ENCODE measurements at regions not wholly inside any gene's neighbourhood (a gene's known extent, or its start where the extent isn't known, plus 50 kb on each side); places are given as distances from the start of the nearest gene placed in this dataset.

DNA sequence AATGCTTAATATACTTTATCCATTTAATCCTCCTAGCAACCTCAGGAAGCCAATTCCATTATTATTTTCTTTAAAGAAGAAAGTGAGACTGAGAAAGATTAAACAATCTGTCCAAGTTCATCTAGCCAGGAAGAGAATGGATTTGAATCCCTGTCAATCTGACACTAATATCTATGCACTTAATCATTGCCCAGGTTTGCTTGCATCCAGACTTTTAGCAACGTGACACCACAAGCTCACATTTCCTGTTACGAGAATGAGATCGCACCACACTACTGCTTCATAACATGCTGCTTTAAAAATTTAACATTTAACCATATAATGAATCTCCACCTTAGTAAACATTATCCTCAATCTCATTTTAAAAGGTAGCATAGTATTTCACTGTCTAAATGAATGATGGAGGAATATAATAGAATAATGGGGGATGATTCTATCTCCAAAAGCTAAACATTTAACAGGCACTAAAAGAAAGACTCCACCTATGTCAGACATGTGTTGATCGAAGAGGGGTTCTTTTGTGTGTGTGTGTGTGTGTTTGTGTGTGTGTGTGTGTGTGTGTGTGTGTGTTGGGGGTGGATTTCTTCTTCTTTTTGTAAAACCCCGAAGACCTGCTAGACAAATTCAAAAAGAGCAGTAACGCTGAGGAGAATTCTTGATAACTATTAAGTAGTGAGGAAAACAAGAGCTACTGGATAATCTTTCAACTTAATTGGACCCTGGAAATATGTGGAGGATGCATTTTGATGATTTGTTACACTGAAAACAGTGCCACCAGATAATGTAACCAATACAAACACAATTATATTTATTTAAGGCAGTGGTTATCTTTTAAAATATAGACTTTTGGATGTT, 138.7 kb upstream of the NR3C1 start:
- H3K36me3 ChIP-seq (ENCODE audit: control insufficient read depth in 2 of 4, insufficient read depth in 4 of 4, low read length in 3 of 4) = no peaks in the 10 kb centered on the region
- TF ChIP-seq RNF2 (IDR thresholded peaks at IDR 0.05; ENCODE audit: borderline replicate concordance, low read depth, low read length, missing control alignments, poor library complexity, severe bottlenecking) (no peak), EZH2 (IDR thresholded peaks at IDR 0.05; ENCODE audit: low read depth, low read length, severe bottlenecking) (no peak), HDAC6 (IDR thresholded peaks at IDR 0.05; ENCODE audit: low read depth, low read length) (no peak), RBBP5 (IDR thresholded peaks at IDR 0.05; ENCODE audit: borderline replicate concordance, low read depth, low read length) (no peak), CBX5 (IDR thresholded peaks at IDR 0.05; ENCODE audit: low read depth, low read length) (no peak), SIN3A (conservative IDR thresholded peaks at IDR 0.05 in 1 of 2, IDR thresholded peaks at IDR 0.05 in 1 of 2; ENCODE audit: low read depth in 1 of 2, low read length in 2 of 2) (no peak), TEAD4 (IDR thresholded peaks at IDR 0.05; ENCODE audit: low read depth, low read length) (no peak), KDM5A (IDR thresholded peaks at IDR 0.05; ENCODE audit: low read length) (no peak), SIX5 (IDR thresholded peaks at IDR 0.05; ENCODE audit: low read depth, low read length) (no peak), TBP (IDR thresholded peaks at IDR 0.05; ENCODE audit: low read depth, low read length) (no peak), POLR2AphosphoS5 (IDR thresholded peaks at IDR 0.05; ENCODE audit: low read depth, low read length) (no peak)
- TF ChIP-seq, protein P1, sequence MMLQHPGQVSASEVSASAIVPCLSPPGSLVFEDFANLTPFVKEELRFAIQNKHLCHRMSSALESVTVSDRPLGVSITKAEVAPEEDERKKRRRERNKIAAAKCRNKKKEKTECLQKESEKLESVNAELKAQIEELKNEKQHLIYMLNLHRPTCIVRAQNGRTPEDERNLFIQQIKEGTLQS (IDR thresholded peaks at IDR 0.05; ENCODE audit: insufficient read depth, low read depth, low read length) = no peak
- POLR2A ChIA-PET (ENCODE audit: partially characterized antibody) = no interaction called here
- no peak overlapping the region for H2BK15ac ChIP-seq (ENCODE audit: low read length)
- no peaks in the 10 kb centered on the region for H3K79me1 ChIP-seq (ENCODE audit: low read depth, low read length)
- no peak overlapping the region for H3K4ac ChIP-seq (replicated peaks; ENCODE audit: insufficient read length, low read depth, low read length)
- peaks cover 0 to 3% of the 10 kb centered on the region in 2 experiments; a peak in 1 of 4 replicates for H3K9me3 ChIP-seq (ENCODE audit: insufficient read depth in 2 of 2, low read depth in 1 of 2, low read length in 1 of 2)
- H3K79me2 ChIP-seq (ENCODE audit: control insufficient read depth in 1 of 2, insufficient read depth in 2 of 2, low read length in 2 of 2) = no peaks in the 10 kb centered on the region
- no peaks in the 10 kb centered on the region; a peak in 1 of 7 replicates for H3K4me1 ChIP-seq (replicated peaks in 1 of 4; ENCODE audit: control insufficient read depth in 3 of 4, insufficient read depth in 4 of 4, low read length in 3 of 4)
- CTCF ChIA-PET (ENCODE audit: partially characterized antibody) = interaction anchor here (0.6 to 1.2 kb wide), 3 partner anchors 21 to 139 kb away, joined by 3 read pairs; no protein-coding TSS in a partner anchor
- H2BK20ac ChIP-seq (ENCODE audit: low read length) = no peak overlapping the region
- H2BK5ac ChIP-seq (ENCODE audit: low read depth, low read length) = no peak overlapping the region
- no peaks in the 10 kb centered on the region for H3K27me3 ChIP-seq (replicated peaks in 1 of 4; ENCODE audit: control insufficient read depth in 3 of 4, extremely low read depth in 1 of 4, insufficient read depth in 3 of 4, low read length in 3 of 4)
- no peak overlapping the region for H3K18ac ChIP-seq (ENCODE audit: extremely low read depth, low read length)
- 87% methylated on average over 6 of the region's 6 CpGs; no CpG with 5 or more reads in 1 of the 2 experiments for WGBS, 2 experiments (ENCODE audit: extremely low coverage in 1 of 2, insufficient coverage in 1 of 2, insufficient read length in 1 of 2, insufficient replicate concordance in 2 of 2, low coverage in 1 of 2, low lambda C conversion rate in 2 of 2, missing lambda C conversion rate in 1 of 2)
- FAIRE-seq (no peak), DNase-seq (ENCODE audit: low read depth in 1 of 2, low spot score in 2 of 2) (no peak)
- no peaks in the 10 kb centered on the region for H3K23me2 ChIP-seq (ENCODE audit: low read depth, low read length)
- no peak overlapping the region for H3K9ac ChIP-seq (replicated peaks in 1 of 4; ENCODE audit: extremely low read depth in 1 of 4, low read depth in 3 of 4, low read length in 3 of 4)
- no peak overlapping the region for H3K14ac ChIP-seq (ENCODE audit: insufficient read length)
- H2AK5ac ChIP-seq (ENCODE audit: low read depth, low read length) = no peak overlapping the region
- H3K23ac ChIP-seq (ENCODE audit: insufficient read length) = no peak overlapping the region
- no peak overlapping the region for H4K91ac ChIP-seq (replicated peaks; ENCODE audit: insufficient read length, low read length)
- no peak overlapping the region for H4K8ac ChIP-seq (ENCODE audit: extremely low read depth, insufficient read depth, low read length)
- H3K4me3 ChIP-seq (ENCODE audit: extremely low read depth in 1 of 4, insufficient read depth in 2 of 4, low read depth in 3 of 4, low read length in 4 of 4) = no peak overlapping the region
- no peak overlapping the region for H2BK120ac ChIP-seq (replicated peaks; ENCODE audit: low read depth, low read length)
- no peak overlapping the region for H3K4me2 ChIP-seq (ENCODE audit: insufficient read depth in 1 of 2, low read depth in 2 of 2, low read length in 2 of 2)
- H4K20me1 ChIP-seq (replicated peaks in 1 of 2; ENCODE audit: control insufficient read depth in 1 of 2, insufficient read depth in 2 of 2, low read length in 2 of 2) = no peaks in the 10 kb centered on the region
- H2BK12ac ChIP-seq (ENCODE audit: low read depth, low read length) = no peak overlapping the region
- no peak overlapping the region for H3K56ac ChIP-seq (replicated peaks; ENCODE audit: insufficient read length, low read depth, low read length)
- no peak overlapping the region for H4K5ac ChIP-seq (ENCODE audit: insufficient read length, low read depth, low read length)
- H3K27ac ChIP-seq (ENCODE audit: low read depth, low read length) = no peak overlapping the region
- no peak overlapping the region for H2AFZ ChIP-seq (ENCODE audit: low read length)
